ENCODE measurements at regions not wholly inside any gene's neighbourhood (a gene's known extent, or its start where the extent isn't known, plus 50 kb on each side); places are given as distances from the start of the nearest gene placed in this dataset.

GRCh38 chr19:29324291-29324680 is 111.3 kb upstream of the UQCRFS1 start:
- TF ChIP-seq POLR2A (IDR thresholded peaks at IDR 0.05; ENCODE audit: low read depth, low read length), result no peak
- TF ChIP-seq POU2F2 (IDR thresholded peaks at IDR 0.05; ENCODE audit: low read depth, low read length), result no peak
